ENCODE measurements at regions not wholly inside any gene's neighbourhood (a gene's known extent, or its start where the extent isn't known, plus 50 kb on each side); places are given as distances from the start of the nearest gene placed in this dataset.

DNA sequence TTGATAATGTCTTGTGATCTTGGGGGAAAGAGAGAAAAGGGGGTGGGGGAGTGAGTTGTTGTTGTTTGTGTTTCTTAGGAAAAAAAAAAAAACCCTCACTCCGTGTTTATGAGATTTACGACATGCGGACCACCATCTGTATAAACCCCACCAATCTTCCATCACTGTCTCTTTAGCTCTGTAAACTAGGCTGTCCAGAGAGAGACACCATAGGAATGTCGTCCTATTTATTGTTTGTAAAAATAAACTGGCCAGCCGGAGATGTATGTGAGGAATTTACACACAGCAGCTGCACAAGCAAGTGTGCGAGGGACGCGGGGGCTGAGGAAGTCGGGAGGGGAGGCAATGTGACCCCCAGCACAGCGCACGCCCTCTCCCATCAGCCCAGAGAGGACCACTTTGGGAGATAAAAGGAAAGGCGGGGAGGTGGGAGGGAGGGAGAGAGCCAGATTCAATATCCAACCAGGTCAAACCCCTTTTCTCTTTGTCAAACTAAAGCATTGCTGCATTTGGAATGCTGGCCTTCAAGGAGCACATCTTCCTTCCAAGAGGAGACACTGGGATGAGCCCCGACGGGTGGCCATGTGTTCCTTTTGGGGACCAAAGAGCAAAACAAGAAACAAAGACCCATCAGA lies 136.2 kb upstream of the SALL1 start:
- Histone ChIP-seq H3K4me1 (ENCODE audit: control insufficient read depth, insufficient read depth, low read length) (no peaks in the 10 kb centered on the region), H3K9me3 (ENCODE audit: control insufficient read depth, low read length) (no peaks in the 10 kb centered on the region), H3K27ac (ENCODE audit: insufficient read depth, low read depth, low read length, poor library complexity, severe bottlenecking) (no peak overlapping the region), H3K4me3 (ENCODE audit: insufficient read depth, low read depth, low read length) (no peak overlapping the region), H3K27me3 (ENCODE audit: control insufficient read depth, insufficient read depth, low read length, poor library complexity, severe bottlenecking) (no peaks in the 10 kb centered on the region), H3K36me3 (ENCODE audit: control insufficient read depth, insufficient read depth, low read length) (no peaks in the 10 kb centered on the region)
- 88 to 93% methylated on average over 13 of the region's 14 CpGs for WGBS, 2 experiments

DNA sequence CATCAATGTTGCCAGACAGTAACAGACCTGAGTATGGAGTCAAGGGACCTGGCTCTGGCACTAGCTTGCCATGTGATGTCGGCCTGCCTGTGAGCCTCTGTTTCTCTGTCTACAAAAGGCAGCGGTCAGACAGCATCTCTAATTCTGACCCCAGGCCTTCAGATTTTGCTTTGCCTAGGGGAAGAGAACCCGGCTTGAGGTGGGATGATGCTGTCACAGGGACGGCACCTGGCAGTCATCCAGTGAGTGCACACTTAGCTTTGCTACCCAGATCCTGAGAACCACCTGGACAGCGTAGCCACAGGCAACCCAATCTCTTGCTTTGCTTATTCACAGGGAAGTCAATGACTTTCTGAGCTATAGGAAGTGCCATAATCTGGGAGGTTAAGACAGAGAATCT lies 135.2 kb upstream of the SALL1 start:
- no peaks in the 10 kb centered on the region for H3K4me1 ChIP-seq (ENCODE audit: control insufficient read depth, insufficient read depth, low read length)
- 93 to 96% methylated on average over 5 of the region's 5 CpGs for WGBS, 2 experiments
- H3K36me3 ChIP-seq (ENCODE audit: control insufficient read depth, insufficient read depth, low read length), result no peaks in the 10 kb centered on the region
- no peak overlapping the region for H3K27ac ChIP-seq (ENCODE audit: insufficient read depth, low read depth, low read length, poor library complexity, severe bottlenecking)
- H3K27me3 ChIP-seq (ENCODE audit: control insufficient read depth, insufficient read depth, low read length, poor library complexity, severe bottlenecking), result no peaks in the 10 kb centered on the region
- H3K9me3 ChIP-seq (ENCODE audit: control insufficient read depth, low read length), result no peaks in the 10 kb centered on the region
- H3K4me3 ChIP-seq (ENCODE audit: insufficient read depth, low read depth, low read length), result no peak overlapping the region

GRCh38 chr16:51276336-51276735 lies 125.3 kb upstream of the SALL1 start:
- Histone ChIP-seq H3K4me3 (ENCODE audit: insufficient read depth, low read depth, low read length) (no peak overlapping the region), H3K27ac (ENCODE audit: insufficient read depth, low read depth, low read length, poor library complexity, severe bottlenecking) (no peak overlapping the region), H3K27me3 (ENCODE audit: control insufficient read depth, insufficient read depth, low read length, poor library complexity, severe bottlenecking) (no peaks in the 10 kb centered on the region), H3K4me1 (ENCODE audit: control insufficient read depth, insufficient read depth, low read length) (no peaks in the 10 kb centered on the region), H3K36me3 (ENCODE audit: control insufficient read depth, insufficient read depth, low read length) (no peaks in the 10 kb centered on the region), H3K9me3 (ENCODE audit: control insufficient read depth, low read length) (no peaks in the 10 kb centered on the region)
- WGBS, 2 experiments, result 100% methylated on average over 1 of the region's 1 CpG

- WGBS, 2 experiments, result 96 to 98% methylated on average over 4 of the region's 4 CpGs
- Histone ChIP-seq H3K4me3 (ENCODE audit: insufficient read depth, low read depth, low read length) (no peak overlapping the region), H3K27me3 (ENCODE audit: control insufficient read depth, insufficient read depth, low read length, poor library complexity, severe bottlenecking) (no peaks in the 10 kb centered on the region), H3K27ac (ENCODE audit: insufficient read depth, low read depth, low read length, poor library complexity, severe bottlenecking) (no peak overlapping the region), H3K9me3 (ENCODE audit: control insufficient read depth, low read length) (no peaks in the 10 kb centered on the region), H3K36me3 (ENCODE audit: control insufficient read depth, insufficient read depth, low read length) (no peaks in the 10 kb centered on the region), H3K4me1 (ENCODE audit: control insufficient read depth, insufficient read depth, low read length) (peaks cover 4% of the 10 kb centered on the region)
Observed at GRCh38 chr16:51272420-51272819, 121.3 kb upstream of the SALL1 start.

DNA sequence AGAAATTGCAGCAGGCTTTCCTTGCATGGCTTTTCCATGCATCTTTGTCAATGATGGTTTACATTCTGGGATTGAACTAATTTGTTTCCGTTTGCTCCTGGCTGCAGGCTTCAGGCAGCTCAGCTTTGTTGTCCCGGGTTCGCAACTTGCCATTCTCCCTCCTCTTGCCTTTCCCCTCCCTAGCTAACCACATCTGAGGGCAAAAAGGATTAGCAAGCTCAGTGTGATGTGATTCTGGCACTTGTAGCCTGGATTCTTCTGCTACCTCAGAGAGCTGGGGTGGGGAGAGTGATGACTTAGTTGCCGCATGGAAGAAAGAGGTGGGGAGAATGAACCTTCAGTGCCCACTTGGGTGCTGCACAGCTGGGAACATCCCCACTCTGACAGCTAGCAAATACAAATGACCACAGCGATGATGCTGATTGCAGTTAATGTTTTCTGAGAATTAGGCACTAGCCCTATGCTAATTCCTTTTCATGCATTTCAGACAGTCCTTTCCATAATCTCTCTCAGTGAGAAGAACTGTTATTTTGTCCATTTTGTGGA lies 120.2 kb upstream of the SALL1 start:
- Histone ChIP-seq H3K27ac (ENCODE audit: insufficient read depth, low read depth, low read length, poor library complexity, severe bottlenecking) (no peak overlapping the region), H3K9me3 (ENCODE audit: control insufficient read depth, low read length) (no peaks in the 10 kb centered on the region), H3K4me3 (ENCODE audit: insufficient read depth, low read depth, low read length) (no peak overlapping the region), H3K27me3 (ENCODE audit: control insufficient read depth, insufficient read depth, low read length, poor library complexity, severe bottlenecking) (no peaks in the 10 kb centered on the region), H3K36me3 (ENCODE audit: control insufficient read depth, insufficient read depth, low read length) (no peaks in the 10 kb centered on the region), H3K4me1 (ENCODE audit: control insufficient read depth, insufficient read depth, low read length) (peaks cover 4% of the 10 kb centered on the region)
- 75 to 78% methylated on average over 5 of the region's 5 CpGs for WGBS, 2 experiments

- no peak overlapping the region for H3K4me3 ChIP-seq (ENCODE audit: insufficient read depth, low read depth, low read length)
- H3K9me3 ChIP-seq (ENCODE audit: control insufficient read depth, low read length), result no peaks in the 10 kb centered on the region
- 65% methylated on average over 4 of the region's 4 CpGs for WGBS, 2 experiments
- peaks cover 4% of the 10 kb centered on the region for H3K4me1 ChIP-seq (ENCODE audit: control insufficient read depth, insufficient read depth, low read length)
- H3K27me3 ChIP-seq (ENCODE audit: control insufficient read depth, insufficient read depth, low read length, poor library complexity, severe bottlenecking), result no peaks in the 10 kb centered on the region
- no peak overlapping the region for H3K27ac ChIP-seq (ENCODE audit: insufficient read depth, low read depth, low read length, poor library complexity, severe bottlenecking)
- no peaks in the 10 kb centered on the region for H3K36me3 ChIP-seq (ENCODE audit: control insufficient read depth, insufficient read depth, low read length)
Observed at GRCh38 chr16:51268237-51268636, 117.2 kb upstream of the SALL1 start.

DNA sequence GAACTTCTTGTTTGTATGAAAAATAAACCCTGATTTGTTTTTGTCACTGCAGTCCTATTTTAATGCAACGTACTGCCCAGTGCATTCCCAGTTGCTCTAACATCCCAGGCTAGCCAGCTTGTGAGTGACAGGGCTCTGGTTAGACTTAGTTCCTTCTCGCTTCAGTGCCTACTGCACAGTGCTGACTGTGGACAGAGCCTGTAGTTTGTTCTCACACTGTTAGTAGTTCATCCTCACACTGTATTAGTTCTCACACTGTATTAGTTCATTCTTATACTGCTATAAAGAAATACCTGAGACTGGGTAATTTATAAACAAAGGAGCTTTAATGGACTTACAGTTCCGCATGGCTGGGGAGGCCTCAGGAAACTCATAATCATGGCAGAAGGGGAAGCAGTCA lies 116.6 kb upstream of the SALL1 start:
- no peak overlapping the region for H3K4me3 ChIP-seq (ENCODE audit: insufficient read depth, low read depth, low read length)
- no peaks in the 10 kb centered on the region for H3K9me3 ChIP-seq (ENCODE audit: control insufficient read depth, low read length)
- no peaks in the 10 kb centered on the region for H3K27me3 ChIP-seq (ENCODE audit: control insufficient read depth, insufficient read depth, low read length, poor library complexity, severe bottlenecking)
- peaks cover 4% of the 10 kb centered on the region for H3K4me1 ChIP-seq (ENCODE audit: control insufficient read depth, insufficient read depth, low read length)
- H3K36me3 ChIP-seq (ENCODE audit: control insufficient read depth, insufficient read depth, low read length), result no peaks in the 10 kb centered on the region
- 88 to 96% methylated on average over 3 of the region's 3 CpGs for WGBS, 2 experiments
- H3K27ac ChIP-seq (ENCODE audit: insufficient read depth, low read depth, low read length, poor library complexity, severe bottlenecking), result no peak overlapping the region

- Histone ChIP-seq H3K4me1 (ENCODE audit: control insufficient read depth, insufficient read depth, low read length) (no peaks in the 10 kb centered on the region), H3K27ac (ENCODE audit: insufficient read depth, low read depth, low read length, poor library complexity, severe bottlenecking) (no peak overlapping the region), H3K4me3 (ENCODE audit: insufficient read depth, low read depth, low read length) (no peak overlapping the region), H3K36me3 (ENCODE audit: control insufficient read depth, insufficient read depth, low read length) (no peaks in the 10 kb centered on the region), H3K27me3 (ENCODE audit: control insufficient read depth, insufficient read depth, low read length, poor library complexity, severe bottlenecking) (no peaks in the 10 kb centered on the region), H3K9me3 (ENCODE audit: control insufficient read depth, low read length) (no peaks in the 10 kb centered on the region)
- 93 to 96% methylated on average over 1 of the region's 1 CpG for WGBS, 2 experiments
Observed at GRCh38 chr16:51262428-51262827, 111.4 kb upstream of the SALL1 start.

DNA sequence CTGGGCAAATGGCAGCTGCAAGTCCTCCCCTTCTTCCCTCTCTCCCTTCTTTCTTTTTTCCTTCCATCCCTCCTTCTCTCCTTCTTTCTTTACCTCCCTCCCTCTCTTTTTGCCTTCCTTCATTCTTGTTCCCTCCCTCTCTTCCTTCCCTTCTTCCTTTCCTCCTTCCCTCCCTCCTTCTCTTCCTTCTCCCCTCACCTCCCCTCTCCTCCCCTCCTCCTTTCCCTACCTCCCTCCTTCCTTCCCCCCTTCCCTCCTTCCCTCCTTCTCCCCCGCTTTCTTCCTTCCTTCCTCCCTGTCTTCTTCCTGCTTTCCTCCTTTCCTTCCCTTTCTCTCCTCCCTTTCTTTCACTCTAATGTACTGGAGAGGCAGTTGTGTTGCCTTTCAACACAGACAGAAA lies 110.8 kb upstream of the SALL1 start:
- Histone ChIP-seq H3K27ac (ENCODE audit: insufficient read depth, low read depth, low read length, poor library complexity, severe bottlenecking) (no peak overlapping the region), H3K9me3 (ENCODE audit: control insufficient read depth, low read length) (no peaks in the 10 kb centered on the region), H3K4me1 (ENCODE audit: control insufficient read depth, insufficient read depth, low read length) (no peaks in the 10 kb centered on the region), H3K27me3 (ENCODE audit: control insufficient read depth, insufficient read depth, low read length, poor library complexity, severe bottlenecking) (no peaks in the 10 kb centered on the region), H3K4me3 (ENCODE audit: insufficient read depth, low read depth, low read length) (no peak overlapping the region), H3K36me3 (ENCODE audit: control insufficient read depth, insufficient read depth, low read length) (no peaks in the 10 kb centered on the region)
- WGBS, 2 experiments, result 83 to 100% methylated on average over 1 of the region's 1 CpG

- Histone ChIP-seq H3K9me3 (ENCODE audit: control insufficient read depth, low read length) (no peaks in the 10 kb centered on the region), H3K27ac (ENCODE audit: insufficient read depth, low read depth, low read length, poor library complexity, severe bottlenecking) (no peak overlapping the region), H3K27me3 (ENCODE audit: control insufficient read depth, insufficient read depth, low read length, poor library complexity, severe bottlenecking) (no peaks in the 10 kb centered on the region), H3K36me3 (ENCODE audit: control insufficient read depth, insufficient read depth, low read length) (no peaks in the 10 kb centered on the region), H3K4me1 (ENCODE audit: control insufficient read depth, insufficient read depth, low read length) (no peaks in the 10 kb centered on the region), H3K4me3 (ENCODE audit: insufficient read depth, low read depth, low read length) (no peak overlapping the region)
- 94% methylated on average over 3 of the region's 3 CpGs for WGBS, 2 experiments
Observed at GRCh38 chr16:51255349-51255972, 104.4 kb upstream of the SALL1 start.
